ENCODE measurements at regions not wholly inside any gene's neighbourhood (a gene's known extent, or its start where the extent isn't known, plus 50 kb on each side); places are given as distances from the start of the nearest gene placed in this dataset.

- no peaks in the 10 kb centered on the region for H3K79me2 ChIP-seq (ENCODE audit: insufficient read depth)
- 0 out of 2 replicates have a peak overlapping the region, but pooled peaks have one; percentile 57 for H2AFZ ChIP-seq (ENCODE audit: low read depth)
- H3K4me3 ChIP-seq (ENCODE audit: low read depth in 2 of 2, low read length in 1 of 2), result no peak overlapping the region
- no peaks in the 10 kb centered on the region for H4K20me1 ChIP-seq (ENCODE audit: insufficient read depth)
- H3K36me3 ChIP-seq (replicated peaks in 1 of 2; ENCODE audit: control insufficient read depth in 1 of 2, insufficient read depth in 2 of 2, low read length in 1 of 2), result no peaks in the 10 kb centered on the region
- POLR2A ChIA-PET, result no interaction called here
- CTCF ChIA-PET, result interaction anchor here (0.9 to 1.8 kb wide), 4 partner anchors 18 to 447 kb away, joined by 3 to 8 read pairs (median 4); no protein-coding TSS in a partner anchor
- no peak for DNase-seq
- TF ChIP-seq CHD2 (IDR thresholded peaks at IDR 0.05; ENCODE audit: low read length, partially characterized antibody), result no peak
- no peak for TF ChIP-seq MXI1 (IDR thresholded peaks at IDR 0.05; ENCODE audit: low read depth, low read length)
- TF ChIP-seq TCF12 (IDR thresholded peaks at IDR 0.05), result no peak
- TF ChIP-seq FOXJ3 (CRISPR knock-in tag; IDR thresholded peaks at IDR 0.05), result no peak
- TF ChIP-seq RFX5 (IDR thresholded peaks at IDR 0.05; ENCODE audit: low read length), result no peak
- no peak for TF ChIP-seq YY1 (IDR thresholded peaks at IDR 0.05; ENCODE audit: low read depth)
- TF ChIP-seq RCOR1 (IDR thresholded peaks at IDR 0.05; ENCODE audit: low read length), result no peak
- no peak for TF ChIP-seq GATA2 (CRISPR knock-in tag; IDR thresholded peaks at IDR 0.05)
- no peak for TF ChIP-seq EP300 (IDR thresholded peaks at IDR 0.05; ENCODE audit: borderline replicate concordance in 1 of 2, low read depth in 1 of 2, low read length in 1 of 2)
- no peak for TF ChIP-seq MAX (IDR thresholded peaks at IDR 0.05; ENCODE audit: low read depth)
- no peak for TF ChIP-seq USF1 (IDR thresholded peaks at IDR 0.05; ENCODE audit: borderline replicate concordance, low read depth)
- TF ChIP-seq FOXM1 (IDR thresholded peaks at IDR 0.05; ENCODE audit: low read depth), result no peak
- no peak for TF ChIP-seq RAD21 (IDR thresholded peaks at IDR 0.05; ENCODE audit: low read length)
- no peak for TF ChIP-seq NRF1 (IDR thresholded peaks at IDR 0.05; ENCODE audit: low read depth, low read length)
- no peak for TF ChIP-seq TAF1 (IDR thresholded peaks at IDR 0.05; ENCODE audit: borderline replicate concordance, low read depth, low read length)
- no peaks in the 10 kb centered on the region for H3K9me2 ChIP-seq
- peaks cover 15% of the 10 kb centered on the region for H3F3A ChIP-seq (replicated peaks; ENCODE audit: insufficient read depth)
- H3K27me3 ChIP-seq (ENCODE audit: insufficient read depth), result no peaks in the 10 kb centered on the region
- H3K27ac ChIP-seq (ENCODE audit: low read depth in 2 of 2, low read length in 1 of 2), result peak overlapping the region in 1 of 2 experiments; percentile 35; a peak in 2 of 4 replicates
- H3K9me3 ChIP-seq, result no peaks in the 10 kb centered on the region
- no peak overlapping the region for H3K9ac ChIP-seq
- 81% methylated on average over 7 of the region's 7 CpGs for WGBS (ENCODE audit: low lambda C conversion rate)
- H3K4me1 ChIP-seq (ENCODE audit: control insufficient read depth in 1 of 2, insufficient read depth in 2 of 2, low read depth in 1 of 2, low read length in 1 of 2), result peaks cover 2 to 11% of the 10 kb centered on the region in 2 experiments
- no peak overlapping the region for H3K4me2 ChIP-seq
Observed at GRCh38 chr7:94069162-94069739, 65.1 kb upstream of the BET1 start.

- H3K9ac ChIP-seq, result no peak overlapping the region
- H3K27ac ChIP-seq (ENCODE audit: low read depth in 2 of 2, low read length in 1 of 2), result no peak overlapping the region
- H3K9me3 ChIP-seq, result no peaks in the 10 kb centered on the region
- ChIA-PET POLR2A (no interaction called here), CTCF (no interaction called here)
- 91% methylated on average over 5 of the region's 5 CpGs for WGBS (ENCODE audit: low lambda C conversion rate)
- no peak overlapping the region for H3K4me3 ChIP-seq (ENCODE audit: low read depth in 2 of 2, low read length in 1 of 2)
- no peak for DNase-seq
- H2AFZ ChIP-seq (ENCODE audit: low read depth), result no peak overlapping the region
- no peaks in the 10 kb centered on the region for H3K36me3 ChIP-seq (replicated peaks in 1 of 2; ENCODE audit: control insufficient read depth in 1 of 2, insufficient read depth in 2 of 2, low read length in 1 of 2)
- no peak overlapping the region for H3K4me2 ChIP-seq
- no peaks in the 10 kb centered on the region for H3K79me2 ChIP-seq (ENCODE audit: insufficient read depth)
- no peaks in the 10 kb centered on the region for H3F3A ChIP-seq (replicated peaks; ENCODE audit: insufficient read depth)
- H3K27me3 ChIP-seq (ENCODE audit: insufficient read depth), result no peaks in the 10 kb centered on the region
- no peaks in the 10 kb centered on the region for H3K9me2 ChIP-seq
- no peaks in the 10 kb centered on the region for H4K20me1 ChIP-seq (ENCODE audit: insufficient read depth)
- H3K4me1 ChIP-seq (ENCODE audit: control insufficient read depth in 1 of 2, insufficient read depth in 2 of 2, low read depth in 1 of 2, low read length in 1 of 2), result no peaks in the 10 kb centered on the region
- TF ChIP-seq TAF1 (IDR thresholded peaks at IDR 0.05; ENCODE audit: borderline replicate concordance, low read depth, low read length) (no peak), RCOR1 (IDR thresholded peaks at IDR 0.05; ENCODE audit: low read length) (no peak), GATA2 (CRISPR knock-in tag; IDR thresholded peaks at IDR 0.05) (no peak), YY1 (IDR thresholded peaks at IDR 0.05; ENCODE audit: low read depth) (no peak), RAD21 (IDR thresholded peaks at IDR 0.05; ENCODE audit: low read length) (no peak), ZBTB33 (IDR thresholded peaks at IDR 0.05; ENCODE audit: borderline replicate concordance, low read depth) (no peak), EP300 (IDR thresholded peaks at IDR 0.05; ENCODE audit: borderline replicate concordance in 1 of 2, low read depth in 1 of 2, low read length in 1 of 2) (no peak), CTCF (IDR thresholded peaks at IDR 0.05) (no peak), MEF2A (IDR thresholded peaks at IDR 0.05; ENCODE audit: borderline replicate concordance, low read depth) (no peak), MAX (IDR thresholded peaks at IDR 0.05; ENCODE audit: low read depth) (no peak), NFIC (IDR thresholded peaks at IDR 0.05; ENCODE audit: borderline replicate concordance) (no peak), RXRA (IDR thresholded peaks at IDR 0.05; ENCODE audit: borderline replicate concordance, low read depth) (no peak), SMC3 (IDR thresholded peaks at IDR 0.05; ENCODE audit: low read depth, low read length) (no peak), PBX3 (IDR thresholded peaks at IDR 0.05) (no peak)
Observed at GRCh38 chr7:94080551-94080950, 76.4 kb upstream of the BET1 start.

Data from SK-N-SH (cell line).